ENCODE measurements at regions not wholly inside any gene's neighbourhood (a gene's known extent, or its start where the extent isn't known, plus 50 kb on each side); places are given as distances from the start of the nearest gene placed in this dataset.

GRCh38 chr10:123581656-123582055 is 84.5 kb upstream of the GPR26 start:
- TF ChIP-seq EZH2phosphoT487 (IDR thresholded peaks at IDR 0.05; ENCODE audit: insufficient read depth, low read depth): no peak
- no peak for TF ChIP-seq EZH2 (IDR thresholded peaks at IDR 0.05; ENCODE audit: insufficient read depth, poor library complexity, severe bottlenecking)

All from GM23248 (cell line).